HG02763 (cell line): ENCODE measurements at regions not wholly inside any gene's neighbourhood (a gene's known extent, or its start where the extent isn't known, plus 50 kb on each side); places are given as distances from the start of the nearest gene placed in this dataset.
"Not testable (repeated sequence)": the region's sequence is repeated elsewhere in the genome, so short reads cannot be mapped to it uniquely, and the experiment has no call there.

Experiments
- ATAC-seq: cut with Tn5 transposase; IDR thresholded peaks from one replicate; pipeline ENCODE4 v1.9.1; 2021; ENCODE audit warnings: mild to moderate bottlenecking, moderate library complexity; ENCODE audit not compliant: unreplicated experiment

DNA sequence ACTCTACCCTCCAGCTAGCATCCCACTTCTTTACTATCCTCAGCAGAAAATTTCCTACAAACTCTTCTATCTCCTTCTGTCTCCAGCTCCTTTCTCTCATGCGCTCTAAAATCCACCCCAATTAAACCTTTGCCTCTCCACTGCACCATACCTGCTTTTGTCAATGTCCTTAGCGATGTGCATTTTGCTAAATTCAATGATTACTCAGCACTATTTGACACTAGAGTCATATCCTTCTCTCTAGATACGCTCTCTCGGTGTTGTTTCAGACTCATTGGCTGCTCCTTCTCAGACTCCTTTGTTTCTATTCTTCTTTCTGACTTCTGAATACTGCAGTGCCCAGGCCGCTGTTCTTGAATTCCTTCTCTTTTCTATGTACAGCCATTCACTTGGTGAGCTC is 144.2 kb downstream of the HLX start:
- ATAC-seq = no peak

DNA sequence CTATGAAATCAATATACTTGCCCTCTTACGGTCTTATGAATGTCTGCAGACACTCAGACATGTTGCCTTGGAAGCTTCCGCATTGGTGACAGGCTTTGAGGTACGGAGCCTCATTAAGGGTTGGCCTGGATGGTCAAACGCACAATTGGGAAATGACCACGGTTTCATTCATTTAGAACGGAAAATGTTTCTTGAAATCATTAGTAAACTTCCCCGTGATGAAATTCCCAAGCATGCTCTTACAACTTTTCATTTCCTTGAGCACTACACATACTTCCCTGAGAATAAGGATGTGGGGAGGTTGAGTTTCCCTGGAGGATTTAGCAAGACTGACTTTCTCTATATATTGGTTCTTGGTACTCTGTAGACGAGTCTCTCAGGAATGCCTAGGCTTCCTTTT is 146.3 kb downstream of the HLX start:
- ATAC-seq = no peak

DNA sequence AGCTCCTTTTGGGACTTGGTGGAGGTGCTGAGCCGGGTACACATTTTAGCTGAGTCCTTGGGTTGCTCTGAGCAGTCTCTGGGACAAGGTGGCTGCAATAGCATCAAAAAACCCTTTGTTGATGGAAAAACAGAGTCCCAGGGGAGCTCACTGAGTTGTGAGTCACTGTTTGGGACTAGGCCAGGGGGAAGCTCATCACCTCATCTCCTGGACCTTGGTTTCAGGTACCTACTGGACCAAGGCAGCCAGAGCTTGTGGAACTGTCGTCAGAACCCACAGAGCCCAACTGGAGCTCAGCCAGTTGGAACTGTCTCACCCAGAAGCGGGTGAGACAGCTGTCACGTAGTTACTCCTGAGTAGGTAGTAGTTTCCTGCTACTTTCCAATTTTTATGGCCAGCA is 146.7 kb downstream of the HLX start:
- no peak for ATAC-seq

DNA sequence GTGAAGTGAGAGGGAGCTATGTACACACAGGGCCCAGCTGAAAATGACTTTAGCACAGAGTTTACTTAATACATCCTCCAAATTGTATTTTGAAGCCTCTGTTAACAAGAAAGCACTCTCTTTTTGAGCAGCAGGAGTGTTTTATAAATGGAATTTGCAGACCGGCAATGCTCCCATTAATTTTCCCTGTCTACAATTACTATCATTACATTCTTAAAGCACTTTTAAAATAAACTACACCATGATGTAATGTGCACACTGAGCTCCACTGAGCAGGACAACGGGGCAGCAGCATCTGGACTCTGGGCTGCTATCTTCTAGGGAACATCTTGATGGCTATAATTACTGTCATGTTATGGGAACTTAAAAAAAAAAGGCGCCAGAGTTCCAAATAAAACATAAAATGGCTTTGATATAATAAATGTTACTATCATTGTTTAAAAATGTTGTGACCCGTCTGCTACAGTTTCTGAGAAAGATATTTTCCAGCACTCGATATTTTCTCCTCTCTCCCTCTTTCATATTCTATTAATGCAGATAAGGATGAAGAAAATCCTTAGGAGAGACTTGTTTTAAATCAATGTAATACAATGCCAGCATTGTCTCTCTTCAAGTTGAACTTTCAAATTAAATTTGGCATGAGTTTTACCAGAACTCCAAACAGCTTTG is 150.9 kb downstream of the HLX start:
- ATAC-seq = no peak

DNA sequence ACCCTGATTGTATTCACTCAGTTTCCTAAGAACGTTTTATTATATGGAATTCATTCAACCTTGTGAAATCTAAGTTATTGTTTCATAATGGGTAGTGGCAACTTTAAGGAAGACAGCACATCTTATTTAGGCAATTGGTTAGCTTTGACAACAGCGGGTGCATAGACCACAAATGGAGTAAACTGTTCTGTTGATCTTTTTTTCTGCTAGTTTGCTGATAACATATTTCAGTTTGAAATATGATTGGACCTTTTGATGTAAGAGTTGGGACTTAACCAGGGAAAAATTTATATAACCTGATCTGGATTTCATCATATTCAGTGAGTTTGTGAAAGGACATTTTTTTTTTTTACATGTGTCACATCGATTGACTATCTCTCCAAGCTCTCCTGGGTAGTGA is 151.7 kb downstream of the HLX start:
- no peak for ATAC-seq

DNA sequence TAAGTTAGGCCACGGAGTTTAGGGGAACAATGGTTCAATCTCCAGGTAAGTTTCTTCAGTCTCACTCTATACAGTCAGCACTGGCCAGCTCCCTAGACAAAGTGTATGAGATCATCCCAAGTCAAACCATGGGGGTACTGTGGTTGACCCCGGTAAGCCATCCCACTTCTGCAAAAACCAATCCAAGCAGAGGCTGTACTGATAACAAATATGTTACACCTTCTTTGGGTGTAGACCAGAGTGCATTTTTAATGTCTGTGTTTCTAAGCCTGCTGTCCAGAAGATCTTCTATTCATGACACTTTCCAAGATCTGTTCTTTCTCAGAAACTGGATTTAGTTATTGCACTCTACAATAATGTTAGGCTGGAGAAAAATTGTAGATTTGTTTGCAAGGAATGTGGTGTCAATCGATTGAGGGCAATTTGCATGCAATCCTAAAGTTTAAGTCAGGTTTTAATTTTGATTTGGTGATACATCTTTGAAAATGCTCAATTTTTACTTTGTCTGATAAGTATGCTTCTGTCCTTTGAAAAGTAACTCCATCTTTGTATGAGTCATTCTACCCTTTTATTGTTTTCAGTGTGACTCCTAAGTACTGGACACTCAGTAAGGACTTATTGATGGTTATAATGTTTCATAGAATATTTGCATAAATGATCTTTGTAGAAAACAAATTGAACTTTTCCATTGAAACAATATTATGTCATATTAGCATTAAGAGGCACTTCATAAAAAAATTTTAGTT is 152.4 kb downstream of the HLX start:
- no peak for ATAC-seq

DNA sequence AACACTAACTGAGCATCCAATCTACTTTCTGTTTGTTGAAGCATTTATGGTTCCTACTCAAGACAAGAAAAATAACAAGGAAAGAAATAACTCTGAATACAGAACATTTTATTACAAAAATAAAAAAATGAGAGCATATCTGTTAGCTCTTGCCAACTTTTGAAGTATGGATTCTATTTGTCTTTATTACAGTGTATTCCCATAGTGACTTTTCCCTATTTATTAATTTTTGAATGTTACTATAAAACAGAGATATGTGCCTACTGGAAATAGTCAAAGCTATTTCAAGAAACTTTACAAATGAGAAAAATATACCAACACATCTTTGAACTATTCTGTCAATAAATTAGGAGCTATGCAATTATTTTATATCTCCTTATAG is 153.0 kb downstream of the HLX start:
- ATAC-seq = no peak

DNA sequence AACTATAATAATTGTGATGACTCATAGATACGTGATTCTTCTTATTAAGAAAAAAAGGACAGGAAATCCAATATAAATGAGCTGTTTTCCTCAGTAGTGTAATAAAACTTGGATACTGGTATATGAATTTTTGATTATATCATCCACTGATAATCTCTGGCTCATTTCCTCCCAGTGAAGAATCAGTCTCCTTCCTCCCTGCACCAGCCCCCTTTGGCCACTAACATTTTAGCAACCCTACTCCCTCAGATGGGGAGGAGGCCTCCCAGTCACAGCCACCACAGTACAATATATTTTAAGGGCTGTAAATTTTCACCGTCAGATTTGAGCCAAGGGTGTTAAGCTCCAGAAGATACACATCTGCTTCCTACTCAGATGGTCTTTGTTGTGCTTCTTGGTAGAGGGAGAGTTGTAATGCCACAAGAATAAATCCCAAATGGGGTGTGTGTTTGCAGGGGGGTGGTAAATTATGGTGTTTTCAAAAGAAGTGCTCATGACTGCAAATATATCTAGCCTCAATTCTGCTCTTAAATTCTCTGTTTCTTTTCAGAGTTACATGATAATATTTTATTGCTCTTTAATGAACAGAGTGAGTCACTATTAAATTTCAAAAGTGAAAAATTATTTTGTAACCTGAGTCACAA is 153.5 kb downstream of the HLX start:
- no peak for ATAC-seq

DNA sequence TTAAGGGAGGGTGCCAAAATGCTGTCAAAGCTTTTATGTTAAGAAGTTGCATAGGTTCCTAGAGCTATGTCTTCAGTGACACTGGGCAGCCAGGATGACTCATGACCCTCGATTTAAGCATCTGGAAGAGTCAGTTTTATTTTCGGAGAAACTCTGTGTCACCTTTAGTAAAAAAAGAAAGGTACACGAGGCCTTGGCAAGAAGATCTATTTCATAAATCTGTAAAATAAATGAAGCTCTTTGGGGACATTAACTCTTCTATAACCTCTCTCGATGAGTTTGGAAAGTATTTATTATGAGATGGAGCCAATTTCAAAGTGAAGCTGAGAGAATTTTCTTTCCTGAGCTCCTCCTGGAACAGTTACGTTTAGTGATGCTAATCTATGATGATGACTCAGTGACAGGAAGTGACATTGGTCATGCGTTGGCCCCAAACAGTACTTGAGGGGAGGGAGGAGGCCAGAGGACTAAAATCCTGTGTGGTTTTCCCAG is 156.5 kb downstream of the HLX start:
- no peak for ATAC-seq

DNA sequence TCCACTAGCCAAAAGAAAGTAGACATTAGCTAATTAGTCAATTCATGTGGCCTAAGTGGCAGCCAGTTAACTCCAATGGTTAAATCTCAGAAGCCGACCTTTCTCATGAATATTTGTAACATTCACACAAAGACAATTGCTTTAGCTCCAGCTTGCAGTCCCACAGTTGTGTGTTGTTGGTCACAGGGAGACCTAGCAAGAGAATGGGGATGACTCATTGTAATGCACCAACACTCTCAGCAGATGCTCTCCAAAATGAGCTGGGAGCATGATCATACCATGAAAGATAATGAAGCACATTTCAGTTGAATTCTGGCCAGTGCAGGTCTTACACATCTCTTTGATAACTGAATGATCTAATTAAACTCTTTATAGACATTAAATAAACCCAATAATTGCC is 160.4 kb downstream of the HLX start:
- no peak for ATAC-seq

DNA sequence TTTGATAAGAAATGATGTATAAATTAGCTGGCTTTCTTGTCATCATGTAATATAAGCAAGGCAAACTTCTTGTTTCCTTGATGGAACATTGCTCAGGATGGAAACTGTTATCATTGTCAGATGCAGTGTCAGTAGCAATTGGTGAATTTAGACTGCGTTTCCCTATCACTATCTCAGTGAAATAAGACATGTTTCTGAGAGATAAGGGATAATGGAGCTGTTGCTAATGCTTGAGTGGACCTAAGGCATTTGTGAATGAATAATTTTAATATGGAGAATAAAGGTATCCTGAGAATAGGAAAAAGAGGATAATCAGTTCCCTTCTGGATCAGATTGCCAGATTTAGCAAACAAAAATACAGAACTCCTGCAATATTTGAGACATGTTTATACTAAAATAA is 160.9 kb downstream of the HLX start:
- no peak for ATAC-seq

DNA sequence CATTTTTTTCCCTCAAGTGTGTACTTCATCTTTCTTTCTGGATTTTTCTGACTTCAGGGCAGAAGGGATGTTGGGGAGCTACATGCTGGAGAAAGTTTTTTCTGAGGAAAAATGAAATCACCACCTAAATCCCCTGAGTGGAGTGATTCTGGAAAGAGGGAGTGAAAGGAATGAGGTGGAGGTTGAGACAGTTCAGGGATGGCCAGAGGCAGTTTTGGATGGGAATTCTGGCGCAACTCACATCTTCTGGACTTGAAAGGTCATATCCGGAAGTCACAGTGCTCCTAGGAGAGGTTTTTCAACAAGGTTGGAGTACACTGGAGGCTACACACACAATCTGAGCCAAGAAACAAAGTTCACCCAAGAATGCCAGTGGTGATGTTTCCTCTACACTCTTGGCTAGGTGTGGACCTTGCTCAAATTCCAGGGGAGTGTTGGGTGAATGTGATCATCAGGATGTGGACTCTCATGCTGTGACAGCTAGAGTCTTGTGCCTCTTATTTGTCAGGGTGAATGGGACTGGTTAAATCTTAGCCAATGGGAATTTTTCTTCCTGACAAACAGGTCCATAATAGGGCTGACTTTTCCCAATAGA is 161.5 kb downstream of the HLX start:
- ATAC-seq = no peak

DNA sequence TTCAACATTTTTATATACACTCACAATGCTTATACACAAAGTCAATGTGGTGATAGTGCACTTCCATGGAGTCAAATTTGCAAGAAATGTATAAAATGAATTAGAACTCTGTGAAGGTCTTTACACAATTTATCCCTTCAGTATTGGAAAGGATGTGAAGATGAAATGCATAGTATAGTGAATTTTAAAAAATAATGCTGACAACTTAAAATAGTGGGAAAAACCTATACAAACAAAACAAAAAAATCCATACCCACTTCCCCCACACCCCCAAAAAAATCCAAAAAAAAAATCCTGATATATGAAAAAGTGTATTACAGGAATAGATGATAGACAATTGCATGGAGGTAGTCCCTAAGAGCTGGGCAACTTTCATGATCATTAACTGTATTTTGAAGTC is 165.3 kb downstream of the HLX start:
- no peak for ATAC-seq

DNA sequence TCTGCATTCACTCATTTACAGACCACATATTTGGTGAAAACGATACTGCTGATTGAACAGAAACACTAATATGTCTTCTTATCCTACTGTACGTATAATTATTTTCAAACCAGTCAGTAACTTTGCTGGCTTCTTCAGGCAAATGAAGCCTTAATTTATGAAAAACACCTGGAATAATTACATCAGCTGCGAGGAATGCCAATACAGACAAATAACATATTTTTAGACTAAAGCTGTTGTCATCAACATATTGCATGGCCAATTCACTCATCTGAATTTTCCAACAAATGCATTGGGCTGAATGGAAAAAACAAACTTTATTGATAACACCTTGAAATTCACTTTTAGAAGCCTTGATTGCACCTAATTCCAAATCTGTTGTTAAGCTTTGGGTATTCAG is 165.9 kb downstream of the HLX start:
- no peak for ATAC-seq

DNA sequence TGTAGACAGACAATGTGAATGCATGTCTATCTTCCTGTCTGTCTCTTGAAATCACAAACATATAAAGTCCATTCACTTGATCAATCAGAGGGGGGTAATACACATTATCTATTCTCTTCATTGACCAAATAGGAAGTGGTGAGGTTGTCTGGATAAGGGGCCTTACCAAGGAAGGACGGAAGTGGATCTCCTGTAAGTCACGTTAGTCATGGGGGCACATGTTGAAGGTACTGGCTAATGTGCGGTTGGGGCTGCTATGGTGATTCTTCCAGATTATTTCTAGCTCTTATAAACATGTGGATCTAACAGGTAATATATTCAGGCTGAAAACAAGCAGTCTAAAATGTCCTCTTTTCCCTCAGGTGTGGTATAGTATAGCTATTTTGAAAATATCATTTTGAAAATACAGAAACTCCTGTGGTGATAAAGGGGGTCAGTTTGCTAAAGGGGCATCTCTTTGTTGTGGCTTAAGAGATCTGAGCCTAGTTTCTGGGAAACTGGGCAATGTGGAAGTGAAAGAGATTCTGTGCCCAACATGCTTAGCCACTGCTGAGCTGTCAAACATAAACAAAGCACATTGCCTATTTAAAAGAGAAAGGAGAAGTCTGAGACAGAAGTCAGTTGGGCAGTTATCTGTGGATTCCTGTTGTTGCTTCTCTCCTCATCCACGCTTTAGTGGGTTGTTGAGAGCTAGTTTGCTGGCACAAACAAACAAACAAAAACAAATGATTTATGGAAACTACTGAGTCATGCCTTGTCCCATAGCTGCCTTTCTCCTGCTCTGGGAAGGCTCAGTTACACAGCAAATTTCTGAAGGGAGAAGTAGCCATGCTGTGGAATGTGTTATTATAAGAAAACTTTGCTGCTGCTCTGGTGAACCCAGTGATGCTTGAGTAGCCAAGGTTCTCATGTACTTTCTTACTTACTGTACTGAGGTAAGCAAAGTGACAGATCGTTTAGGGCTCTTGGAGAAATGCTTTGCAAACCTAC is 166.9 kb downstream of the HLX start:
- peak; percentile 94 for ATAC-seq

DNA sequence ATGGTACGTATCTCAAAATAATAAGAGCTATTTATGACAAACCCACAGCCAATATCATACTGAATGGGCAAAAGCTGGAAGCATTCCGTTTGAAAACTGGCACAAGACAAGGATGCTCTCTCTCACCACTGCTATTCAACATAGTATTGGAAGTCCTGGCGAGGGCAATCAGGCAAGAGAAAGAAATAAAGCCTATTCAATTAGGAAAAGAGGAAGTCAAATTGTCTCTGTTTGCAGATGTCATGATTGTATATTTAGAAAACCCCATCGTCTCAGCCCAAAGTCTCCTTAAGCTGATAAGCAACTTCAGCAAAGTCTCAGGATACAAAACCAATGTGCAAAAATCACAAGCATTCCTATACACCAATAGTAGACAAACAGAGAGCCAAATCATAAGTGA is 172.1 kb downstream of the HLX start:
- ATAC-seq = not testable (repeated sequence)

DNA sequence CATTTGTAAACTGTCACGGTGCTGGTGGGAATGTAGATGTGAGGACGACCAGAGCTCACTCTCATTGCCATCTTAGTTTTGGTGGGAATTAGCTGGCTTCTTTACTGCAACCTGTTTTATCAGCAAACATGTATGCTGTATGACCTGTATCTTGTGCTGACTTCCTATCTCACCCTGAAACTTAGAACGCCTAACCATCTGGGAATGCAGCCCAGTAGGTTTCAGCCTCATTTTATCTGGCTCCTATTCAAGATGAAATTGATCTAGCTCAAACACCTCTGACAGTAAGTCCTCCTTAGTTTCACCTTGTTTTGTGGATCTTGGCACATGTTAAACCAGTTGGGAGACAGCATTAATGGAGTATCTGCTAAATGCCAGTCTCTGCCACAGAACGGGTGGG is 174.6 kb downstream of the HLX start:
- no peak for ATAC-seq

DNA sequence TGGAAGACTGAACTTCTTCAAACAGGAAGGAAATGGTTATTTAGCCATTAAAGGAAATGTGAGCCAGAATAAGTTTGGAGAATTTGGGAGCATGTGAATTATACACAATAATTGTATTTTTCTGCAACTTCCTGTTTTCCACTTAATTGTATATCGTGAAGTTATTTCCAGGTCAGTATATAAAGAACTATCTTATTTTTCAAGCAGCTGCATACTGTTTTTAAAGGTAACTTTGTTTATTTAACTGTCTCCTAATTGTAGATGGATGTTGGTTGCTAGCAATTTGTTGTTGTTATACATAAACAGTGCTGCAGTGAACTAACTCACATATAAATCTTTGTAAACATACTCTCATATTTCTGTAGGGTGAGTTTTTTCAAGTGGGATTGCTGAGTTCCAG is 180.3 kb downstream of the HLX start:
- ATAC-seq = no peak

DNA sequence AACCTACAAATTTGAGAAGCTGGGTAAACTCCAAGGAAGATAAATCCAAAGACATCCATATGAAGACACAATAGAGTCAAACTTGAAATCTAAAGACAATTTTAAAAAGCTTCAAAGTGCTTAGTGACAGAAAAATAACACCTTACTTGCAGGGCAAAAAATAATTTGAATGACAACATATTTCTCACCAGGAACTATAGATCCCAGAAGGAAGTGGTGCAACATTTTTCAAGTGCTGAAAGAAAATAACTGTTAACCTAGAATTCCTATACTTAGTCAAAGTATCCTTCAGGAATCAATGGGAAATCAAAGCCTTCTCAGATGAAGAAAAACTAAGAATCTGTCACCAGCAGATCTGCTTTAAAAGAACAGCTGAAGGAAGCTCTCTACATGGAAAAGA is 184.4 kb downstream of the HLX start:
- ATAC-seq = no peak

DNA sequence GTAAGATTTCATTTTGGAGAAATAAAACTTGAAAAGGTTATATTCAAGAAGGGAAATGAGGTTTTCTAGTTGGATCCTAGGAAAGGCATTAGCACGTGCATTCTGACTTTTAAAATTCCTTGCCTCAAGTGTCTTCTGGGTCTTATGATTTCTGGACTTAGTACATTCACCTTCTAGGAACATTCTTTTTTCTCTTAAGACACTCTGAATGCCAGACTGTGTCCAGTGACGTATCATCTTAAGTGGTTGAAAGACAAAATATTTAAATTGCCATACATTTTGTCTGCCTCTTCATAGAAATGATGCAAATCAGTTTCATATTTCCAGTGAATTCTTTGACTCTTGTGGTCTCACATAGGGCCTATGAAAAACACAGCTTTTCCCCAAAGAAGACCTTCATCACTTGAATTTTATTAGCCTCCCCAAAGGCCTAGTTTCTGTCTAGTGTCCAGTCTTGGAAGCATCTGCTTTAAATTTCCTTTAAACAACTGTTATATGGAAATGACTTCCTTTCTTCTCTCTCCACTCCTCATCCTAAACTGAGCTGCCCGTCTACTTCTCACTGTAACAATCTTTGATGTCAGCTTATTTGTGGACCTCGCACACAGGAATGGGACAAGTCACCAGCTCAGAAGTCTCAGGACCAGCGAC is 187.2 kb downstream of the HLX start:
- ATAC-seq = no peak
